ENCODE measurements at regions not wholly inside any gene's neighbourhood (a gene's known extent, or its start where the extent isn't known, plus 50 kb on each side); places are given as distances from the start of the nearest gene placed in this dataset.

DNA sequence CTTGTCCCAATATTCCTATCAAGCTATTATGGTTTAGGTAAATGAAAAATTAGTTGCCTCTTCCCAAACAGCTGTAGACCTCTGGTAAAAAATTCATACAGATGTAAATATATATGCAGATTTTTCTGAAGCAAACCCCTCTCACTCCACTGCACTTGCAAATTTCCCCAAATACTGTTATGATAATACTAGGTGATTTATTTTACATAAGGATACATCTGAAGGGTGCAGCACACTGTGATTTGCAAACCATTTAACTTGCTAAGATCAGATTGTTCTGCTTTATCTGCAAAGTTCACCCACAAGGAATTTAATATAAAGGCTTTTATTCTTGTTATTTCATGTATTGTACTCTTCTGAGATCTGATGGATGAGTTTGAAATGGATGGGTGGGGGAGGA is 177.0 kb downstream of the GPAT3 start:
- TF ChIP-seq FOXM1 (IDR thresholded peaks at IDR 0.05; ENCODE audit: borderline replicate concordance) (no peak), FOXK2 (IDR thresholded peaks at IDR 0.05) (no peak), NFRKB (IDR thresholded peaks at IDR 0.05) (no peak), SP1 (IDR thresholded peaks at IDR 0.05) (no peak), ZNF384 (IDR thresholded peaks at IDR 0.05) (no peak), FOXA1 (IDR thresholded peaks at IDR 0.05) (no peak), HDGF (IDR thresholded peaks at IDR 0.05; ENCODE audit: borderline replicate concordance) (no peak)
